ENCODE measurements at regions not wholly inside any gene's neighbourhood (a gene's known extent, or its start where the extent isn't known, plus 50 kb on each side); places are given as distances from the start of the nearest gene placed in this dataset.

DNA sequence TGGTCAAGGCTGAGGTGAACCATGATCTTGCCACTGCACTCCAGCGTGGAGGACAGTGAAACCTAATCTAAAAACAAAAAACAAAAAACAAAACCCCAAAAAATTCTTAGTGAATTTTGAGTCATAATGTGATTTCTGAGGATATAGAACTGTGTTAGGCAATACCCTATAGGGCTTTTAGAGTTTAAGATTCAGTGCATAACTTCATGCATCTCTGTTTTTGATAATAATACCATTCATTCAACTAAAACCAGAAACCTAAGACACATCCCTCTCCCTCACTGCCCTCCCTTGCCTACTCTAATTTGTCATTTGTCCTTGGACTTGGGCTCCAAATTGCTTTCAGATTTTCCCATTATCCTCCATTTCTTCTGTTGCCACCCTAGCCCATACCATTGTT, 405.7 kb upstream of the EDIL3 start:
- TF ChIP-seq, protein P1, sequence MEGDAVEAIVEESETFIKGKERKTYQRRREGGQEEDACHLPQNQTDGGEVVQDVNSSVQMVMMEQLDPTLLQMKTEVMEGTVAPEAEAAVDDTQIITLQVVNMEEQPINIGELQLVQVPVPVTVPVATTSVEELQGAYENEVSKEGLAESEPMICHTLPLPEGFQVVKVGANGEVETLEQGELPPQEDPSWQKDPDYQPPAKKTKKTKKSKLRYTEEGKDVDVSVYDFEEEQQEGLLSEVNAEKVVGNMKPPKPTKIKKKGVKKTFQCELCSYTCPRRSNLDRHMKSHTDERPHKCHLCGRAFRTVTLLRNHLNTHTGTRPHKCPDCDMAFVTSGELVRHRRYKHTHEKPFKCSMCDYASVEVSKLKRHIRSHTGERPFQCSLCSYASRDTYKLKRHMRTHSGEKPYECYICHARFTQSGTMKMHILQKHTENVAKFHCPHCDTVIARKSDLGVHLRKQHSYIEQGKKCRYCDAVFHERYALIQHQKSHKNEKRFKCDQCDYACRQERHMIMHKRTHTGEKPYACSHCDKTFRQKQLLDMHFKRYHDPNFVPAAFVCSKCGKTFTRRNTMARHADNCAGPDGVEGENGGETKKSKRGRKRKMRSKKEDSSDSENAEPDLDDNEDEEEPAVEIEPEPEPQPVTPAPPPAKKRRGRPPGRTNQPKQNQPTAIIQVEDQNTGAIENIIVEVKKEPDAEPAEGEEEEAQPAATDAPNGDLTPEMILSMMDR (IDR thresholded peaks at IDR 0.05): no peak
- no peak for TF ChIP-seq POLR2A (IDR thresholded peaks at IDR 0.05)

Measured in heart left ventricle (tissue), 13 donors.